MM.1S (cell line): ENCODE measurements at regions not wholly inside any gene's neighbourhood (a gene's known extent, or its start where the extent isn't known, plus 50 kb on each side); places are given as distances from the start of the nearest gene placed in this dataset.

Experiments
- DNase-seq: peaks from one replicate; pipeline ENCODE4 v3.0.0-alpha.2; 2015
- H2AFZ ChIP-seq: fragments of 300-600 bp; sonication (generic); 2 replicates; pipeline ENCODE4 v1.6.0; 2016; ENCODE audit warnings: antibody characterized with exemption, low read length
- H3F3A ChIP-seq: fragments of 300-600 bp; sonication (generic); 2 replicates; pipeline ENCODE4 v1.6.1; 2016; ENCODE audit warnings: mild to moderate bottlenecking, antibody characterized with exemption, low read length, moderate library complexity, mixed read lengths; ENCODE audit not compliant: insufficient read depth
- H3K27ac ChIP-seq: fragments of 300-600 bp; sonication (generic); 2 replicates; pipeline ENCODE4 v1.5.1; 2016; ENCODE audit warnings: mild to moderate bottlenecking, low read length
- H3K27me3 ChIP-seq: fragments of 300-600 bp; sonication (generic); replicated peaks from 2 replicates; pipeline ENCODE4 v1.6.0; 2016; ENCODE audit warnings: low read length; ENCODE audit not compliant: insufficient read depth
- H3K36me3 ChIP-seq: fragments of 300-600 bp; sonication (generic); replicated peaks from 2 replicates; pipeline ENCODE4 v1.6.1; 2016; ENCODE audit warnings: mild to moderate bottlenecking, low read length, mixed read lengths; ENCODE audit not compliant: insufficient read depth
- H3K4me1 ChIP-seq: fragments of 300-600 bp; sonication (generic); 2 replicates; pipeline ENCODE4 v1.6.1; 2016; ENCODE audit warnings: low read length, mixed read lengths
- H3K4me2 ChIP-seq: fragments of 300-600 bp; sonication (generic); 2 replicates; pipeline ENCODE4 v1.6.0; 2016; ENCODE audit warnings: low read depth, low read length
- H3K4me3 ChIP-seq: fragments of 300-600 bp; sonication (generic); 2 replicates; pipeline ENCODE4 v1.5.1; 2016; ENCODE audit warnings: low read length, mixed read lengths
- H3K79me2 ChIP-seq: fragments of 300-600 bp; sonication (generic); 2 replicates; pipeline ENCODE4 v1.6.1; 2016; ENCODE audit warnings: mixed run types, low read length, mixed read lengths
- H3K9ac ChIP-seq: fragments of 300-600 bp; sonication (generic); 2 replicates; pipeline ENCODE4 v1.6.1; 2016; ENCODE audit warnings: low read length, mixed read lengths
- H3K9me2 ChIP-seq: fragments of 300-600 bp; sonication (generic); replicated peaks from 2 replicates; pipeline ENCODE4 v1.6.1; 2016; ENCODE audit warnings: mild to moderate bottlenecking, low read length, mixed read lengths; ENCODE audit not compliant: insufficient read depth
- H3K9me3 ChIP-seq: fragments of 300-600 bp; sonication (generic); replicated peaks from 2 replicates; pipeline ENCODE4 v1.6.1; 2016; ENCODE audit warnings: mild to moderate bottlenecking, low read length, mixed read lengths; ENCODE audit not compliant: insufficient read depth
- H4K20me1 ChIP-seq: fragments of 300-600 bp; sonication (generic); 2 replicates; pipeline ENCODE4 v1.6.1; 2016; ENCODE audit warnings: mild to moderate bottlenecking, low read length, moderate library complexity, mixed read lengths; ENCODE audit not compliant: insufficient read depth
- EZH2 ChIP-seq: fragments of 300-600 bp; sonication (generic); optimal IDR thresholded peaks from 2 replicates; pipeline ENCODE3; 2017; ENCODE audit warnings: low read depth, mild to moderate bottlenecking, antibody characterized with exemption, low read length, mixed read lengths
- EZH2phosphoT487 ChIP-seq: fragments of 300-600 bp; sonication (generic); IDR thresholded peaks from 2 replicates; pipeline ENCODE4 v1.6.1; 2018; ENCODE audit warnings: antibody characterized with exemption, low read length
- TF ChIP-seq, protein P1 (sequence below): fragments of 300-600 bp; sonication (generic); IDR thresholded peaks from 2 replicates; pipeline ENCODE4 v1.5.1; 2016; ENCODE audit warnings: antibody characterized with exemption, low read length, mixed read lengths

- Histone ChIP-seq H3K27me3 (no peaks in the 10 kb centered on the region), H4K20me1 (no peaks in the 10 kb centered on the region), H3K79me2 (no peaks in the 10 kb centered on the region), H3K27ac (no peak overlapping the region), H3K4me2 (no peak overlapping the region), H3K9me3 (no peaks in the 10 kb centered on the region), H3K9me2 (no peaks in the 10 kb centered on the region), H3K4me1 (no peaks in the 10 kb centered on the region), H3K36me3 (no peaks in the 10 kb centered on the region), H3F3A (no peaks in the 10 kb centered on the region), H2AFZ (no peak overlapping the region), H3K9ac (no peak overlapping the region), H3K4me3 (no peak overlapping the region)
- no peak for DNase-seq
- TF ChIP-seq, protein P1, sequence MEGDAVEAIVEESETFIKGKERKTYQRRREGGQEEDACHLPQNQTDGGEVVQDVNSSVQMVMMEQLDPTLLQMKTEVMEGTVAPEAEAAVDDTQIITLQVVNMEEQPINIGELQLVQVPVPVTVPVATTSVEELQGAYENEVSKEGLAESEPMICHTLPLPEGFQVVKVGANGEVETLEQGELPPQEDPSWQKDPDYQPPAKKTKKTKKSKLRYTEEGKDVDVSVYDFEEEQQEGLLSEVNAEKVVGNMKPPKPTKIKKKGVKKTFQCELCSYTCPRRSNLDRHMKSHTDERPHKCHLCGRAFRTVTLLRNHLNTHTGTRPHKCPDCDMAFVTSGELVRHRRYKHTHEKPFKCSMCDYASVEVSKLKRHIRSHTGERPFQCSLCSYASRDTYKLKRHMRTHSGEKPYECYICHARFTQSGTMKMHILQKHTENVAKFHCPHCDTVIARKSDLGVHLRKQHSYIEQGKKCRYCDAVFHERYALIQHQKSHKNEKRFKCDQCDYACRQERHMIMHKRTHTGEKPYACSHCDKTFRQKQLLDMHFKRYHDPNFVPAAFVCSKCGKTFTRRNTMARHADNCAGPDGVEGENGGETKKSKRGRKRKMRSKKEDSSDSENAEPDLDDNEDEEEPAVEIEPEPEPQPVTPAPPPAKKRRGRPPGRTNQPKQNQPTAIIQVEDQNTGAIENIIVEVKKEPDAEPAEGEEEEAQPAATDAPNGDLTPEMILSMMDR = no peak
- TF ChIP-seq EZH2phosphoT487 (no peak), EZH2 (no peak)
These were observed 378.3 kb downstream of the PBX1 start for GRCh38 chr1:164937291-164937690.

- no peak for TF ChIP-seq EZH2phosphoT487
- TF ChIP-seq, protein P1 = no peak
- no peak for TF ChIP-seq EZH2
- H3K36me3 ChIP-seq = no peaks in the 10 kb centered on the region
- H3K4me3 ChIP-seq = no peak overlapping the region
- H3K27ac ChIP-seq = no peak overlapping the region
- H3K9ac ChIP-seq = no peak overlapping the region
- H3K4me2 ChIP-seq = no peak overlapping the region
- no peak overlapping the region for H2AFZ ChIP-seq
- no peaks in the 10 kb centered on the region for H3K9me2 ChIP-seq
- H3F3A ChIP-seq = no peaks in the 10 kb centered on the region
- no peaks in the 10 kb centered on the region for H3K9me3 ChIP-seq
- H3K4me1 ChIP-seq = no peaks in the 10 kb centered on the region
- no peaks in the 10 kb centered on the region for H3K79me2 ChIP-seq
- H4K20me1 ChIP-seq = no peaks in the 10 kb centered on the region
- no peak for DNase-seq
- no peaks in the 10 kb centered on the region for H3K27me3 ChIP-seq
These were observed 373.6 kb downstream of the PBX1 start for GRCh38 chr1:164932580-164932979.

DNA sequence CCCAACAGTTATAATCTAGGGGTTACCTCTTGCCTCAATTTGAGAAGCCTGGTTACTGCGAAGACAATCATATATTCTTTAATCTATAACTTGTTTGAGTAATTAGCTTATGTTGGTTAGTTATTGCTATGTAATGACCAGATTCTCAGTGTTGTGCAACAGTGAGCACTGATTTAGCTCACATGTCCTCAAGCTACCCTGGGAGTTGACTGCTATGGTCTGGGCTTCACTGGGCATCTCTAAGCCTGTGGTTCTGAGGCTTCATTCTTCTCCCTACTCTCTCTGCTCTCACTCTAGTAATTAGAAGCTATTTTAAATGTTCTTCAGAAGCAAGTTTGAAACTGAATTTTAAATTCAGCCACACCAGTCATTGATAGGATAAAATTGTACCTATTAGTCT, 371.8 kb downstream of the PBX1 start:
- no peak overlapping the region for H3K4me2 ChIP-seq
- H2AFZ ChIP-seq = no peak overlapping the region
- no peak for TF ChIP-seq EZH2phosphoT487
- TF ChIP-seq, protein P1 = no peak
- TF ChIP-seq EZH2 = no peak
- no peaks in the 10 kb centered on the region for H3F3A ChIP-seq
- H3K9me2 ChIP-seq = no peaks in the 10 kb centered on the region
- no peaks in the 10 kb centered on the region for H3K79me2 ChIP-seq
- H3K36me3 ChIP-seq = no peaks in the 10 kb centered on the region
- no peak overlapping the region for H3K9ac ChIP-seq
- no peaks in the 10 kb centered on the region for H3K27me3 ChIP-seq
- H3K9me3 ChIP-seq = no peaks in the 10 kb centered on the region
- H3K27ac ChIP-seq = no peak overlapping the region
- no peak for DNase-seq
- no peaks in the 10 kb centered on the region for H4K20me1 ChIP-seq
- H3K4me1 ChIP-seq = no peaks in the 10 kb centered on the region
- H3K4me3 ChIP-seq = no peak overlapping the region
